Calu3 (cell line): ENCODE measurements at regions not wholly inside any gene's neighbourhood (a gene's known extent, or its start where the extent isn't known, plus 50 kb on each side); places are given as distances from the start of the nearest gene placed in this dataset.

Source experiments
- BruUV-seq: library from RNA; stranded (reverse); fragments of 400-500 nt; replicated peaks from 2 replicates; lab custom pipeline; 2021; lab: Mats Ljungman, UMichigan
- CTCF ChIA-PET: fragments of 300-600 bp; sonication (Branson Sonifier 250); formaldehyde crosslinking; loops from one replicate; lab custom pipeline; 2022; ENCODE audit warnings: antibody characterized with exemption; lab: Charles Lee
- DNase-seq: peaks from one replicate; pipeline ENCODE4 v3.0.0; 2022
- H3K27ac Mint-ChIP-seq: one replicate; pipeline ENCODE4 v1.8.0; 2022; ENCODE audit warnings: mixed read lengths; ENCODE audit not compliant: unreplicated experiment
- H3K27me3 Mint-ChIP-seq: one replicate; pipeline ENCODE4 v1.8.0; 2022; ENCODE audit warnings: mixed read lengths; ENCODE audit not compliant: unreplicated experiment
- H3K36me3 Mint-ChIP-seq: one replicate; pipeline ENCODE4 v1.8.0; 2022; ENCODE audit warnings: mild to moderate bottlenecking, moderate library complexity, mixed read lengths; ENCODE audit not compliant: insufficient read depth, unreplicated experiment
- H3K4me1 Mint-ChIP-seq: one replicate; pipeline ENCODE4 v1.8.0; 2022; ENCODE audit warnings: mild to moderate bottlenecking, low read depth, mixed read lengths; ENCODE audit not compliant: unreplicated experiment
- H3K4me3 Mint-ChIP-seq: one replicate; pipeline ENCODE4 v1.8.0; 2022; ENCODE audit warnings: mild to moderate bottlenecking, low read depth, moderate library complexity, mixed read lengths; ENCODE audit not compliant: unreplicated experiment
- H3K9me3 Mint-ChIP-seq: one replicate; pipeline ENCODE4 v1.8.0; 2022; ENCODE audit warnings: low read depth, mixed read lengths; ENCODE audit not compliant: unreplicated experiment
- intact Hi-C: fragments of 100-400 bp; cut with micrococcal nuclease; formaldehyde crosslinking; loops from one replicate; pipeline ENCODE4 v1.10.0; 2022; ENCODE audit not compliant: unreplicated experiment
- TF ChIP-seq, protein P1 (sequence below): fragments of 200-600 bp; IDR thresholded peaks from one replicate; pipeline ENCODE4 v1.8.0; 2022; ENCODE audit warnings: antibody characterized with exemption; ENCODE audit not compliant: unreplicated experiment

DNA sequence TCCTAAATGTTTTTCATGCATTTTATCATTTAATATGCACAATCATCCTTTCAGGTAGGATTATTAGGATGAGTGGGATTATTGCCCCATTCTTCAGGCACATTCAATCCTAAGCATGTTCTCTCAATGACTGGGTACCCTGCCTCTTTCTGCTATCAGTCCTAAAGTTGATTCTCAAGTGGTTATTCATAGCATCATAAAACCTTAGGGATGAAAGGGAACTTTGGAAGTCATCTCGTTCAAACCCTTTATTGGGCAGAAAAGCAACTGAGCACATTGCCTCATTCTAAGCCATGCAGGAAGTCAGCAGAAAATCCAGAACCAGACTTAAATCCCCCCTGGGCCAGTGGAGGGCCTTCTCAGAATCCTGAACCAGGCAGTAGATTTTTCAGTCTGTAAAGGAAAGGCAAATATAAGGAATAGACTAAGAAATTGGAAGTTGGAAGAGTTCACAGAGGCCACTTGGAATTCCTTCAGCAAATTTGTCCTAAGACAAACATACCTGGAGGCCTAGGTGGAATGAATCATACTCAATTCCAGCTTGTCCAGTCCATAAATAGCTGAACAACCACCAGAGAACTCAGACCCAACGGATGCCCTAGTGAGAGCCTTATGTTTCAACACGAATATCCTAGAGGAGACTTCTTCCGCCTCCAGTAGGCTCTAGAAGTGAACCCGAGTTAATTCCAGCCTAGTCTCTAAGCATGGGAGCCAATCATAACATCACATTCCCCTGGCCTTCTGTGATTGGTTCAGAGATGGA, 62.7 kb downstream of the IRX6 start:
- Mint-ChIP-seq H3K4me3 (no peak overlapping the region), H3K27ac (no peak overlapping the region), H3K4me1 (peaks cover 16% of the 10 kb centered on the region), H3K27me3 (no peaks in the 10 kb centered on the region), H3K36me3 (no peaks in the 10 kb centered on the region), H3K9me3 (no peaks in the 10 kb centered on the region)
- CTCF ChIA-PET, result no interaction called here
- TF ChIP-seq, protein P1, sequence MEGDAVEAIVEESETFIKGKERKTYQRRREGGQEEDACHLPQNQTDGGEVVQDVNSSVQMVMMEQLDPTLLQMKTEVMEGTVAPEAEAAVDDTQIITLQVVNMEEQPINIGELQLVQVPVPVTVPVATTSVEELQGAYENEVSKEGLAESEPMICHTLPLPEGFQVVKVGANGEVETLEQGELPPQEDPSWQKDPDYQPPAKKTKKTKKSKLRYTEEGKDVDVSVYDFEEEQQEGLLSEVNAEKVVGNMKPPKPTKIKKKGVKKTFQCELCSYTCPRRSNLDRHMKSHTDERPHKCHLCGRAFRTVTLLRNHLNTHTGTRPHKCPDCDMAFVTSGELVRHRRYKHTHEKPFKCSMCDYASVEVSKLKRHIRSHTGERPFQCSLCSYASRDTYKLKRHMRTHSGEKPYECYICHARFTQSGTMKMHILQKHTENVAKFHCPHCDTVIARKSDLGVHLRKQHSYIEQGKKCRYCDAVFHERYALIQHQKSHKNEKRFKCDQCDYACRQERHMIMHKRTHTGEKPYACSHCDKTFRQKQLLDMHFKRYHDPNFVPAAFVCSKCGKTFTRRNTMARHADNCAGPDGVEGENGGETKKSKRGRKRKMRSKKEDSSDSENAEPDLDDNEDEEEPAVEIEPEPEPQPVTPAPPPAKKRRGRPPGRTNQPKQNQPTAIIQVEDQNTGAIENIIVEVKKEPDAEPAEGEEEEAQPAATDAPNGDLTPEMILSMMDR, result no peak
- DNase-seq, result no peak
- intact Hi-C loops, result no loop called here
- BruUV-seq, result no TSS peak

DNA sequence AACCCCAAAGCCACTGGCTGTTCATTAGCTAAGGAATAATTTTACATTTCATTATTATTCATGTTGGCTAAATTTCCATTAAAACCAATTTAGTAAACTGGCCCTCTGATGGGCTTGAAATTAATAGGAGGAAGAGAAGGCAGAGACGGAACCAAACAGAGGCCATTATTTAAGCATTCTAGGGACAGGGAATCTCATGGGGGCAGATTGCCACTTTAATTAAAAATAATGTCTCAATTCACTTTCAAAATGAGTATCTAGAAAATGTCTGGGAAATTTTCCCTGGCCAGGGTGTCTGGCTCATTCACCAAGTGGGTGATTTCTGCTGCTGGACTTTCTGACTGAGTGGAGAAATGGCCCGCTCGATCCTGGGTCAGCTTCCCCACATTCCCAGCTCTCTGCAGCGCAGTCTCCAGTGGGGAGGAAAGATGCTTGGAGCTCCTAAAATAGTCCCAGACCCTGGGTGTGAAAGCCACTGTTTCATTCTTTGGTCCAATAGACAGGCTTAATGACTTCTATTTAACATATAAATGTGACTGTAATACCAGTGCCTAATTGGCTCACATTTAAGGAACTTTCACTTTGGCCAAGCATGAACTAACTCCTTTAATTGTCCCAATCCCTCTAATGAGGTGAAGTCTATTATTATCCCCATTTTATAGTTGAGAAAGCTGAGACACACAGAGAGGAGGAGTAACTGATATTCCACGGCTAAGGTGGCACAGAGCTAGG, 64.3 kb downstream of the IRX6 start:
- H3K9me3 Mint-ChIP-seq, result no peaks in the 10 kb centered on the region
- no peaks in the 10 kb centered on the region for H3K27me3 Mint-ChIP-seq
- TF ChIP-seq, protein P1, result no peak
- no peak overlapping the region for H3K4me3 Mint-ChIP-seq
- BruUV-seq, result no TSS peak
- no peaks in the 10 kb centered on the region for H3K36me3 Mint-ChIP-seq
- CTCF ChIA-PET, result no interaction called here
- H3K4me1 Mint-ChIP-seq, result peaks cover 27% of the 10 kb centered on the region
- H3K27ac Mint-ChIP-seq, result no peak overlapping the region
- DNase-seq, result no peak
- intact Hi-C loops, result no loop called here

DNA sequence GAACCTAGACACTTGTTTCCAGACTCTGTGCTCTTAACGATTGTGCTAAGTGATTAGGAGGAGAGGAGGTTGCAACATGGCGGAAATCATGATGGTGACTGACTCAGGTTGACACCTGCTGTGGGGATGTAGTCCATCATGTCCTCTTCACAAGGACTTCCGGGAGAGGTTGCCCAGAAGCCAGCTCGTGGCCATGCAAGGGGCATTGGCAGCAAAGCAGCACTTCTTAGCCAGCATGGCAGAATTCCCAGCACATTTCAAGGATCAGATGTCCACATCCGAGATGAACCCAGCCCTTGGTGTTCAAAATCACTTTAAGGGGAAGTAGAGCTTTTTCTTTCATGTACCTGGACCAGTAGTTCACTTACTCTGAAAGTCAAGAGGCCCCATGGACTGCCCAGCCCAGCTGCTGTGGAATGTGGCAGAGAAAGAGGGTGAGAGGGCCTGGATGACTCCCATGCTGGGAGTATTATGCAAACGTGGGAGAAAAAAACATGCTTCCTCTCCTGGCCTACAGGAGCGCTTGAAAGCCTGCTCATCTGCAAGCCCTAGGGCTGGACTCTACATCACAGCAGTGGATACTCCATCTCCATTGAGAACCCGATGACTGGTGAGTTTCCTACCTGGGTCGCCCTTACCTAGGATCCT, 65.5 kb downstream of the IRX6 start:
- CTCF ChIA-PET, result no interaction called here
- Mint-ChIP-seq H3K27me3 (no peaks in the 10 kb centered on the region), H3K27ac (no peak overlapping the region), H3K4me1 (peaks cover 18% of the 10 kb centered on the region), H3K36me3 (no peaks in the 10 kb centered on the region), H3K9me3 (no peaks in the 10 kb centered on the region), H3K4me3 (no peak overlapping the region)
- BruUV-seq, result no TSS peak
- intact Hi-C loops, result no loop called here
- no peak for DNase-seq
- TF ChIP-seq, protein P1, result no peak

DNA sequence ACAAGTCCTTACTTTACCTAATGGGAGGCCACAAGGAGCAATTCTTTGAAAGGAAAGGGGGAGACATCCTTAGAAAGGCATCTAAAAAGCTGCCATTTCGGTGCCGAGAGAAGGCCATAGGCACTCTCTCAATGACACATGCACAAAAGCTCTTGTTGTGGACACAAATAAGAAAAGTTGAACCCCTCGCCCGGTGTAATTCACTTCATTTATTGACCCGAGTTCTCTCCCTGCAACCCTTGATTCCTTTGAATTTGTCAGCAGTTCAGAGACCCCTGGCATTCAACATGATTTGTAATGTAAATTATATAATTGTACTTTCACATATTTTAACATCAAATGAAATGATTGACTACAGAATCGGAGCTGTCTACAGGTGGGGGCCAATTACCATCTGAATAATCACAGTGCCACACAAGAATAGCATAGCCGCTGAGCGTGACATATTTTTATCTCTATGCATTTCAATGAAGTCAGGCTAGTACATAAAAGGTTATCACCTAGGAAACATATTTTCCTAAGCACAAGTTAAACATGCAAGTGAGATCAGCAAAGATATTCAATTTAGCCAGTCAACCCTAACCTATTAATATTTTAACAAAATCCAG, 66.7 kb downstream of the IRX6 start:
- intact Hi-C loops, result no loop called here
- Mint-ChIP-seq H3K4me3 (no peak overlapping the region), H3K27me3 (no peaks in the 10 kb centered on the region), H3K27ac (no peak overlapping the region), H3K4me1 (peaks cover 18% of the 10 kb centered on the region), H3K36me3 (no peaks in the 10 kb centered on the region), H3K9me3 (no peaks in the 10 kb centered on the region)
- CTCF ChIA-PET, result interaction anchor here (0.6 kb wide), 1 partner anchor 21 kb away, joined by 3 read pairs; no protein-coding TSS in a partner anchor
- no peak for DNase-seq
- no TSS peak for BruUV-seq
- TF ChIP-seq, protein P1, result no peak
